Lung (tissue), 11 donors: ENCODE measurements at regions not wholly inside any gene's neighbourhood (a gene's known extent, or its start where the extent isn't known, plus 50 kb on each side); places are given as distances from the start of the nearest gene placed in this dataset.
"Not testable (repeated sequence)": the region's sequence is repeated elsewhere in the genome, so short reads cannot be mapped to it uniquely, and the experiment has no call there.

Experiments
- ATAC-seq: fragments of 200-7000 bp; cut with Tn5 transposase; one replicate; pipeline ENCODE4 v1.9.1; 2020; ENCODE audit warnings: moderate number of reproducible peaks; ENCODE audit not compliant: insufficient read depth, low FRiP score
- DNase-seq, 3 donors: peaks; one replicate each; pipeline ENCODE4 v3.0.0-alpha.2; 2013 to 2017
- H3K27ac ChIP-seq, 2 donors: one replicate each; pipeline ENCODE4 v1.5.1; 2013; ENCODE audit warnings: mild to moderate bottlenecking in 2 of 2, moderate library complexity in 2 of 2, control low read depth in 1 of 2, inconsistent platforms in 1 of 2, low read depth in 1 of 2, low read length in 1 of 2
- H3K27me3 ChIP-seq, 3 donors: one replicate each; pipeline ENCODE4 v1.5.1; 2013; ENCODE audit warnings: low read length in 2 of 3; ENCODE audit not compliant: control insufficient read depth in 3 of 3, insufficient read depth in 3 of 3
- H3K36me3 ChIP-seq, 4 donors: one replicate each; pipeline ENCODE4 v1.5.1; 2013; ENCODE audit warnings: low read length in 4 of 4, mild to moderate bottlenecking in 1 of 4, moderate library complexity in 1 of 4; ENCODE audit not compliant: control insufficient read depth in 4 of 4, insufficient read depth in 4 of 4
- H3K4me1 ChIP-seq, 5 donors: one replicate each; pipeline ENCODE4 v1.5.1; 2013; ENCODE audit warnings: low read length in 5 of 5, mild to moderate bottlenecking in 2 of 5, moderate library complexity in 1 of 5; ENCODE audit not compliant: control insufficient read depth in 5 of 5, insufficient read depth in 5 of 5
- H3K4me3 ChIP-seq: one replicate; pipeline ENCODE4 v1.5.1; 2013; ENCODE audit warnings: mild to moderate bottlenecking, control low read depth, moderate library complexity
- H3K9ac ChIP-seq, 2 donors: one replicate each; pipeline ENCODE4 v1.5.1; 2013; ENCODE audit warnings: low read length in 2 of 2, control low read depth in 1 of 2; ENCODE audit not compliant: insufficient read depth in 1 of 2
- H3K9me3 ChIP-seq, 4 donors: one replicate each; pipeline ENCODE4 v1.5.1; 2013; ENCODE audit warnings: low read length in 3 of 4, mild to moderate bottlenecking in 1 of 4, moderate library complexity in 1 of 4; ENCODE audit not compliant: control insufficient read depth in 4 of 4, insufficient read depth in 3 of 4
- WGBS, 2 donors: extraction: QIAGEN DNeasy Blood & Tissue Kit; methylation state at CpG; one replicate each; pipeline ENCODE4 v1.1.7; 2013; 5-methylcytosine and 5-hydroxymethylcytosine counted together
- TF ChIP-seq, protein P1 (sequence below): IDR thresholded peaks from 2 replicates; pipeline ENCODE4 v1.5.1; 2012; ENCODE audit warnings: mild to moderate bottlenecking; ENCODE audit errors: control extremely low read depth, extremely low read depth
- donor health status: control.
- donor health status: control.
- donor health status: Bipolar disorder and iron deficiency.
- donor health status: healthy.
- donor health status: DM: yes; HTN: yes; CAD: no.

DNA sequence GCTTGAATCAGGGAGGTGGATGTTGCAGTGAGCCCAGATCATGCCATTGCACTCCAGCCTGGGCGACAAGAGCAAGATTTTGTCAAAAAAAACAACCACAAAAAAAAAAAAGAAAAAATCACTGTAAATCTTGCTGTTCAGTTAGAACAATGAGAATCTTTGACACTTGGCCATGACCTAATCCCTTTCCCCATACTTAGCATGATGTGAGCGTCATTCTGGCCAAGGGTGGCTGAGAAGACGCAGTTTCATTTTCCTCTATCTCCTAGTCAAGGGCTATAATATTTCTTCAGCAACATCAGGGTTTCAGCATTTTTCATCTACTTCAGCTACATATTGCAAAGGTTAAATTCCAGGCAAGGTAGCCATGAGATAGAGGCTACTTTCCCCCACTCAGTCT lies 599.4 kb upstream of the MDGA2 start:
- H3K9ac ChIP-seq, result no peak overlapping the region
- H3K4me3 ChIP-seq, result no peak overlapping the region
- H3K4me1 ChIP-seq, result no peaks in the 10 kb centered on the region
- peaks cover 0 to 4% (median 0%) of the 10 kb centered on the region in 4 donors for H3K9me3 ChIP-seq
- ATAC-seq (no peak), DNase-seq (no peak)
- no peak overlapping the region for H3K27ac ChIP-seq
- 89 to 93% methylated on average over 3 of the region's 3 CpGs for WGBS, 2 donors
- no peaks in the 10 kb centered on the region for H3K27me3 ChIP-seq
- TF ChIP-seq, protein P1, sequence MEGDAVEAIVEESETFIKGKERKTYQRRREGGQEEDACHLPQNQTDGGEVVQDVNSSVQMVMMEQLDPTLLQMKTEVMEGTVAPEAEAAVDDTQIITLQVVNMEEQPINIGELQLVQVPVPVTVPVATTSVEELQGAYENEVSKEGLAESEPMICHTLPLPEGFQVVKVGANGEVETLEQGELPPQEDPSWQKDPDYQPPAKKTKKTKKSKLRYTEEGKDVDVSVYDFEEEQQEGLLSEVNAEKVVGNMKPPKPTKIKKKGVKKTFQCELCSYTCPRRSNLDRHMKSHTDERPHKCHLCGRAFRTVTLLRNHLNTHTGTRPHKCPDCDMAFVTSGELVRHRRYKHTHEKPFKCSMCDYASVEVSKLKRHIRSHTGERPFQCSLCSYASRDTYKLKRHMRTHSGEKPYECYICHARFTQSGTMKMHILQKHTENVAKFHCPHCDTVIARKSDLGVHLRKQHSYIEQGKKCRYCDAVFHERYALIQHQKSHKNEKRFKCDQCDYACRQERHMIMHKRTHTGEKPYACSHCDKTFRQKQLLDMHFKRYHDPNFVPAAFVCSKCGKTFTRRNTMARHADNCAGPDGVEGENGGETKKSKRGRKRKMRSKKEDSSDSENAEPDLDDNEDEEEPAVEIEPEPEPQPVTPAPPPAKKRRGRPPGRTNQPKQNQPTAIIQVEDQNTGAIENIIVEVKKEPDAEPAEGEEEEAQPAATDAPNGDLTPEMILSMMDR, result no peak
- no peaks in the 10 kb centered on the region for H3K36me3 ChIP-seq

DNA sequence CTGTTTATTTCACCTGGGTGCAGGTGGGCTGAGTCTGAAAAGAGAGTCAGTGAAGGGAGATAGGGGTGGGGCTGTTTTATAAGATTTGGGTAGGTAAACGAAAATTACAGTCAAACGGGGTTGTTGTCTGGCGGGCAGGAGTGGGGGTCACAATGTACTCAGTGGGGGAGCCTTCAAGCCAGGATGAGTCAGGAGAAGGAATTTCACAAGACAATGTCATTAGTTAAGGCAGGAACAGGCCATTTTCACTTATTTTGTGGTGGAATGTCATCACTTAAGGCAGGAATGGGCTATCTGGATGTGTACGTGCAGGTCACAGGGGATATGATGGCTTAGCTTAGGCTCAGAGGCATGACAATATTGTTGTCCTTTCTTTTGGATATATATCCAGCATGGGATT lies 592.5 kb upstream of the MDGA2 start:
- ATAC-seq, H3K9ac ChIP-seq, H3K9me3 ChIP-seq, H3K4me3 ChIP-seq, H3K4me1 ChIP-seq, DNase-seq, H3K27me3 ChIP-seq, H3K36me3 ChIP-seq, H3K27ac ChIP-seq: not testable (repeated sequence)
- 70 to 71% methylated on average over 4 of the region's 4 CpGs for WGBS, 2 donors

DNA sequence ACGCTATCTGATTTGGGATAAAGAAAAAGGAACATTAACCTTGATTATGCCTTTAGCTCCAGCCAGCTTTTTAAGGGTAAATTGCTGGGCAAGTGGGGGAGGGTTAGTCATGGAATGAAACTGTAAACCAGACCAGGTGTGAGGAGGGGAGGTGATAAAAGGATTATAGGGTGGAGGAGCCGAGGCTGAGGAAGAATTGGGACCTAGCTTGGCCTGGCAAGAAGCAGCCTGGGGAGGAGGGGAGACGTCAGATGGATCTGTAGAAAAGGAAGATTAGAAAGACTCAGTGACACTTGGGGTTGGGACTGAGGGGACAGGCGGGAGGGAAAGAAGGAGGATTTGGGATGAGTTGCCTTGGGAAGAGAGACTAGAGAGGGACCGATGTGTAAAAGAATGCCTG lies 590.8 kb upstream of the MDGA2 start:
- not testable (repeated sequence) for H3K4me3 ChIP-seq, H3K36me3 ChIP-seq, H3K27ac ChIP-seq, H3K9ac ChIP-seq, DNase-seq, H3K4me1 ChIP-seq, H3K9me3 ChIP-seq, H3K27me3 ChIP-seq, ATAC-seq
- WGBS, 2 donors, result 71 to 82% methylated on average over 5 of the region's 5 CpGs

DNA sequence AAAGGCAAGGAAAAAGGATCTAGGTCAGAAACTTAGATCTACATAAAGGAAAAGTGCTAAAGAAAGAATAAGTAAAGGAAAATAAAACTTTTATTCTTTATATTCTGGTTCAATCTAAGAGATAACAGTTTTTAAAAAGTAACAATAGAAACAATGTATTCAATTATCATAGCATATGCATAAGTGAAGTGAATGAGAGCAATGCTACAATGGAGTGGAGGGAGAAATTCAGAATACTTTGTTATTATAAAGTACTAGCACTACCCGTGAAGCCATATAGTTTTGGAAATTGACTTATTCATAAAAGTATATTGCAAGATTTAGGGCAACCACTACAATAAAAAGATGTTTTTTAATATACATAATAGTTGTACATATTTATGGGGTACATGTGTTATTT lies 586.0 kb upstream of the MDGA2 start:
- Histone ChIP-seq H3K27me3 (no peaks in the 10 kb centered on the region), H3K36me3 (no peaks in the 10 kb centered on the region), H3K9me3 (no peaks in the 10 kb centered on the region), H3K4me1 (no peaks in the 10 kb centered on the region), H3K9ac (no peak overlapping the region), H3K27ac (no peak overlapping the region), H3K4me3 (no peak overlapping the region)
- ATAC-seq (no peak), DNase-seq (no peak)
- WGBS, 2 donors, result 87 to 92% methylated on average over 1 of the region's 1 CpG
- TF ChIP-seq, protein P1, result no peak

DNA sequence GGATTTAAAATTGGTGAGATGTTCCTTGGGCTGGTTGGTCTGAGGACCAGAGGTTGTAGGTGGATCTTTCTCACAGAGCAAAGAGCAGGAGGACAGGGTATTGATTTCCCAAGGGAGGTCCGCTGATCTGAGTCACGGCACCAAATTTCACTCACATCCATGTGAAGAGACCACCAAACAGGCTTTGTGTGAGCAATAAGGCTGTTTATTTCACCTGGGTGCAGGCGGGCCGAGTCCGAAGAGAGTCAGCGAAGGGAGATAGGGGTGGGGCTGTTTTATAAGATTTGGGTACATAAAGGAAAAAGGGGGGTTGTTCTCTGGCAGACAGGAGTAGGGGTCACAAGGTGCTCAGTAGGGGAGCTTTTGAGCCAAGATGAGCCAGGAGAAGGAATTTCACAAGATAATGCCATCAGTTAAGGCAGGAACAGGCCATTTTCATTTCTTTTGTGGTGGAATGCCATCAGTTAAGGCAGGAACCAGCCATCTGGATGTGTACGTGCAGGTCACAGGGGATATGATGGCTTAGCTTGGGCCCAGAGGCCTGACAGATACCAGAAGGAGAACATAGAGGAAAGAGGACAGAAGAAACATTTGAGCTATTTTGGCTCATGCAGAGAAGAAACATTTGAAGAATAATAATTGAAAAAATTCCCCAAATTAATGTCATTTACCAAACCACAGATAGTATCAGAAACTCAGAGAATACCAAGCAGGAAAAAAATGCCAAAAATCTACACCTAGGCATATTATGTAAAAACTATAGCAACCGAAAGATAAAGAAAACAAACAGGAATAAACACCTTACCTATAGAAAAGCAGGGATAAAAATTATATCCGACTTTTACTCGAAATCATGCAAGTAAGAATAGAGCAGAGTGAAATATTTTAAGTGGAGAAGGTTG lies 585.2 kb upstream of the MDGA2 start:
- H3K9me3 ChIP-seq, H3K36me3 ChIP-seq, H3K4me1 ChIP-seq, H3K4me3 ChIP-seq, DNase-seq, H3K27me3 ChIP-seq, H3K27ac ChIP-seq, H3K9ac ChIP-seq, ATAC-seq: not testable (repeated sequence)
- 89 to 94% methylated on average over 10 of the region's 10 CpGs for WGBS, 2 donors

DNA sequence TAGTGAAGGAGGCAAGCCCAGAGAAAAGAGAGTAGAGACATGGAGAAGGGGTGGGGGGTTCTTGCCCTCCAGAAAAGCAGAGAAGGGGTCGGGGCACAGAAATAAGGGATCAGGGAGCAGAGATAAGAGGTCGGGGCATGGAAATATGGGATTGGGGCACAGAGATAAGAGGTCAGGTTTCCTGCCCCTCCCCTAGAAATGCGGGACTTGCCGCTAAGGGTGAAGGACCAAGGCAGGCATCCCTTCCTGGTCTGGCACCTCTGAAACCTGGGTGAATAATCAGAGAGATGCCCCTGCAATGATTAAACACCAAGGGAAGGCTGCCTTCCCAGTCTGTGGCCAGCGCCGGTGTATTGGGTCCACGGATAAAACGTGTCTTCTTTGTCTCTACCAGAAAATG lies 584.5 kb upstream of the MDGA2 start:
- not testable (repeated sequence) for H3K4me1 ChIP-seq, H3K27ac ChIP-seq, H3K9ac ChIP-seq, H3K27me3 ChIP-seq, H3K9me3 ChIP-seq, DNase-seq, ATAC-seq, H3K4me3 ChIP-seq, H3K36me3 ChIP-seq
- WGBS, 2 donors, result 87 to 88% methylated on average over 8 of the region's 8 CpGs

DNA sequence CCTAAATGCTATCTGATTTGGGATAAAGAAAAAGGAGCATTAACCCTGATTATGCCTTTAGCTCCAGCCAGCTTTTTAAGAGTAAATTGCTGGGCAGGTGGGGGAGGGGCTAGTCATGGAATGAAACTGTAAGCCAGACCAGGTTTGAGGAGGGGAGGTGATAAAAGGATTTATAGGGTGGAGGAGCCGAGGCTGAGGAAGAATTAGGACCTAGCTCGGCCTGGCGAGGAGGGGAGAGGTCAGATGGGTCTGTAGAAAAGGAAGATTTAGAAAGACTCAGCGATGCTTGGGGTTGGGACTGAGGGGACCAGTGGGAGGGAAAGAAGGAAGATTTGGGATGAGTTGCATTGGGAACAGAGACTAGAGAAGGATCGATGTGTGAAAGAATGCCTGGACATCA lies 583.8 kb upstream of the MDGA2 start:
- not testable (repeated sequence) for H3K27me3 ChIP-seq, H3K9me3 ChIP-seq, H3K9ac ChIP-seq, H3K27ac ChIP-seq, H3K36me3 ChIP-seq, H3K4me1 ChIP-seq, H3K4me3 ChIP-seq, DNase-seq, ATAC-seq
- 82 to 90% methylated on average over 5 of the region's 5 CpGs for WGBS, 2 donors
